ENCODE measurements at regions not wholly inside any gene's neighbourhood (a gene's known extent, or its start where the extent isn't known, plus 50 kb on each side); places are given as distances from the start of the nearest gene placed in this dataset.
"Not testable (repeated sequence)": the region's sequence is repeated elsewhere in the genome, so short reads cannot be mapped to it uniquely, and the experiment has no call there.

DNA sequence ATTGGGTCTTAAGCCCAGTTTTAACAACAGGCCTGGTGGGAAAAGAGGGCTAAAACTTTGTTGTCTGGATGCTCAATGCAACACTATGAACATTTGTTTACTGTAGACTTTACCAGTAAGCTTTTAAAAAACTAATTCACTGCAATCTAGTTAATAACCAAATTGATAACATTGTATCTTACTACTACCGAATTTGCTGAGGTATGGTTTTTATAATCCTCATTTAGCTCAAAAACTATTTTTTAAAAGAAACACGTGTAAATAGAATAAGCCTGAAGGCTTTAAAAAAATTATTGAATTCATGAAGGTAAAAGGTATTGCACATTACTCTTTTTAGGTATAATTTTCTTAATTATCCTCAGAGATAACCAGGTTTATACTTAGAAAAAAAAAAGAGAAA is 500.6 kb downstream of the RWDD3 start:
- Mint-ChIP-seq H3K4me3 (no peak overlapping the region), H3K27me3 (no peaks in the 10 kb centered on the region), H3K27ac (ENCODE audit: low read depth) (no peak overlapping the region), H3K4me1 (no peaks in the 10 kb centered on the region), H3K36me3 (ENCODE audit: insufficient read depth) (no peaks in the 10 kb centered on the region), H3K9me3 (peaks cover 24% of the 10 kb centered on the region)
- DNase-seq (ENCODE audit: low spot score in 2 of 2) (no peak), ATAC-seq (replicated peaks; ENCODE audit: extremely low read depth, poor library complexity, severe bottlenecking) (no peak)

GRCh38 chr1:95742591-95743089 is 508.6 kb downstream of the RWDD3 start:
- no peaks in the 10 kb centered on the region for H3K27me3 Mint-ChIP-seq
- no peaks in the 10 kb centered on the region for H3K4me1 Mint-ChIP-seq
- H3K4me3 Mint-ChIP-seq: no peak overlapping the region
- DNase-seq (ENCODE audit: low spot score in 2 of 2) (no peak), ATAC-seq (replicated peaks; ENCODE audit: extremely low read depth, poor library complexity, severe bottlenecking) (no peak)
- H3K36me3 Mint-ChIP-seq (ENCODE audit: insufficient read depth): peaks cover 1% of the 10 kb centered on the region
- no peaks in the 10 kb centered on the region for H3K9me3 Mint-ChIP-seq
- H3K27ac Mint-ChIP-seq (ENCODE audit: low read depth): no peak overlapping the region

DNA sequence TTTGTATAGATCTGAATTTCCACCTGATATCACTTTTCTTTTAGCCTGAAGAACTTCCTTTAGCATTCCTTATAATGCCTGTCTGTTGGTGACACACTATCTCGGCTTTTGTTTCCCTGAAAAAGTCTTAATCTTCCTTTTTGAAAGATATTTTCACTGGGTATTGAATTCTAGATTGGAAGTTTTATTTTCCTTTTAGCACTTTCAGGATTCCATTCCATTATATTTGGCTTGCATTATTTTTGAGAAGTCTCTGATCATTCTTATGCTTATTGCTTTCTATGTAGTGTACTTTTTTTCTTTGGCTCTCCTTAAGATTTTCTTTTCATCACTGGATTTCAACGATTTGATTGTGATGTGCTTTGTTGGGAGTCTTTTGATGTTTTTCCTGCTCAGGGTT is 510.7 kb downstream of the RWDD3 start:
- DNase-seq (ENCODE audit: low spot score in 2 of 2) (no peak), ATAC-seq (replicated peaks; ENCODE audit: extremely low read depth, poor library complexity, severe bottlenecking) (no peak)
- Mint-ChIP-seq H3K27me3 (no peaks in the 10 kb centered on the region), H3K27ac (ENCODE audit: low read depth) (no peak overlapping the region), H3K4me1 (no peaks in the 10 kb centered on the region), H3K36me3 (ENCODE audit: insufficient read depth) (peaks cover 1% of the 10 kb centered on the region), H3K4me3 (no peak overlapping the region), H3K9me3 (no peaks in the 10 kb centered on the region)

DNA sequence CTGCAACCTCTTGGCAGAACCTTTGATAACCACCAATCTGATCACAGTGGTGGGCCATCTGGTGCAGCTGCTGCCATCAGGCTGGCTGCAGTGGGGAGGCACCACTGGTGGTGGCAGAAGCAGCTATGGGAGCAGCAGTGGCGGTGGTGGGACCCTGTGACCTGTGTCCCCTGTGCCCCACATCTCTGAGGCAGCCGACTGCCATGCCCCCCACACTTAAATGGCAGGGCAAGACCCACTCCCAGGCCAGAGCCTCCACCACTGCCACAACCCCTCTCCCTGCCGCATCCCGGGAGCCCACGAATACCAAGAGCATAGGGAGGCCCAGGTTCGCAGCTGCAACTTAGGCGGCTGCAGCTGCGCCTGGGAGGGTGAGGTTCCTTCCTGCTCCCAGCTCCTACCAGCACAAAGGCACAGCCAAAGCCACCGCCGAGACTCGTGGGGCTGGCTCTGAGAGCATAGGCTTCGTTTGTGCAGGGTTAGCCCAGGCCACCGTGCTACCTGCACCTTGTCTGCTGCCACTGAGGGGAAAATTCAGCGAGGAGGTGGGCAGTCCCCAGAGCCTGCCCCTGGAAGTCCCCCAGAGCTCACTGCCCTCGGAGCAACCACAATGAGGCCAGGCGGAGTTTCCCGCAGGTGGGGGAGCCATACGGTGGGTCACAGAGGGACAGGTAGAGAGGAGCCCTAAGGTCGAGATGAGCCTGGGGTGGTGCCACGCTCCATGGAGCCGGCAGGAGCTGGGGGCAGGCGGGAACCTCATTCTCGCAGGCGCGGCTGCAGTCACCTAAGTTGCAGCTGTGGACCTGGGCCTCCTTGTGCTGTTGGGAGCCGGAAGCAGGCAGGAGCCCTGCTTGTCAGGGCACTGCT is 518.7 kb downstream of the RWDD3 start:
- Mint-ChIP-seq H3K36me3 (ENCODE audit: insufficient read depth) (no peaks in the 10 kb centered on the region), H3K4me1 (no peaks in the 10 kb centered on the region), H3K27ac (ENCODE audit: low read depth) (no peak overlapping the region), H3K27me3 (no peaks in the 10 kb centered on the region), H3K9me3 (peaks cover 25% of the 10 kb centered on the region), H3K4me3 (no peak overlapping the region)
- ATAC-seq (replicated peaks; ENCODE audit: extremely low read depth, poor library complexity, severe bottlenecking): no peak
- DNase-seq (ENCODE audit: low spot score in 2 of 2): no peak

DNA sequence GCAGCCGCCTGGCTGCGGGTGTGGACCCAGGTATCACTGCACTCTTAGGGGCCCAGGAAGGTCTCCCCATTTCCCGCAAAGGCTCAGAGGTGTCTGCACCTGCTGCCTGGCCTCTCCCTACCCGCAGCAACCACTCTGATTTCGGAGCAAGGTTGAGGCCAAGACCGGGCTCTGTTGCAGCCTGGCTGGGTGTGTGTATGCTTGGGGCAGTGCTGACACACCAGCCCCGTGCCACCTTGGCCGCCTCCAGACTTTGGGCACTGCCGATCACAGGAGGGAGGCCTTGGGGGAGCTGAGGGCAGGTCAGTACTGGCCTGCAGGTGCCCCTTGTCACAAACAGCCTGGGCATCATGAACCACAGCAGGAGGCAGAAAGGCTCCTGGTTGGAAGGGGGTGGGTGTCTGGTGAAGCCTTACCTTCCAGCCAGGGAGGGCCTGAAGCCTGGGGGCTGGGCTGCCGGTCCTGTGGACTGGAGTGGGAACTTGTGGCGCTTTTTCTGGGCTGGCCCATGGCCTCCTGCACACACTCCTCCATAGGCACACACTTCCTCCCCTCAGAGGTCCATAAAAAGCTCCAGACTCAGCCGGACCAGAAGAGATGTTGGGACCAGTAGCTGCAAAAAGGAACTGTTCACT is 519.5 kb downstream of the RWDD3 start:
- Mint-ChIP-seq H3K9me3 (peaks cover 25% of the 10 kb centered on the region), H3K4me1 (no peaks in the 10 kb centered on the region), H3K27ac (ENCODE audit: low read depth) (no peak overlapping the region), H3K27me3 (no peaks in the 10 kb centered on the region), H3K4me3 (no peak overlapping the region), H3K36me3 (ENCODE audit: insufficient read depth) (no peaks in the 10 kb centered on the region)
- ATAC-seq (replicated peaks; ENCODE audit: extremely low read depth, poor library complexity, severe bottlenecking) (no peak), DNase-seq (ENCODE audit: low spot score in 2 of 2) (no peak)

GRCh38 chr1:95754412-95754811 is 520.4 kb downstream of the RWDD3 start:
- no peak for ATAC-seq (replicated peaks; ENCODE audit: extremely low read depth, poor library complexity, severe bottlenecking)
- Mint-ChIP-seq H3K36me3 (ENCODE audit: insufficient read depth) (no peaks in the 10 kb centered on the region), H3K27me3 (no peaks in the 10 kb centered on the region), H3K4me3 (no peak overlapping the region), H3K4me1 (no peaks in the 10 kb centered on the region), H3K9me3 (peaks cover 27% of the 10 kb centered on the region), H3K27ac (ENCODE audit: low read depth) (no peak overlapping the region)
- DNase-seq (ENCODE audit: low spot score in 2 of 2): no peak

GRCh38 chr1:95766036-95766435 is 532.0 kb downstream of the RWDD3 start:
- peaks cover 20% of the 10 kb centered on the region for H3K9me3 Mint-ChIP-seq
- no peaks in the 10 kb centered on the region for H3K27me3 Mint-ChIP-seq
- no peak for DNase-seq (ENCODE audit: low spot score in 2 of 2)
- no peak for ATAC-seq (replicated peaks; ENCODE audit: extremely low read depth, poor library complexity, severe bottlenecking)
- H3K4me1 Mint-ChIP-seq: no peaks in the 10 kb centered on the region
- no peaks in the 10 kb centered on the region for H3K36me3 Mint-ChIP-seq (ENCODE audit: insufficient read depth)
- no peak overlapping the region for H3K27ac Mint-ChIP-seq (ENCODE audit: low read depth)
- no peak overlapping the region for H3K4me3 Mint-ChIP-seq

- Mint-ChIP-seq H3K4me1 (no peaks in the 10 kb centered on the region), H3K27ac (ENCODE audit: low read depth) (no peak overlapping the region), H3K9me3 (peaks cover 24% of the 10 kb centered on the region), H3K4me3 (no peak overlapping the region), H3K36me3 (ENCODE audit: insufficient read depth) (no peaks in the 10 kb centered on the region), H3K27me3 (no peaks in the 10 kb centered on the region)
- ATAC-seq (replicated peaks; ENCODE audit: extremely low read depth, poor library complexity, severe bottlenecking) (no peak), DNase-seq (ENCODE audit: low spot score in 2 of 2) (no peak)
Measured at GRCh38 chr1:95770581-95770980, 536.6 kb downstream of the RWDD3 start.

DNA sequence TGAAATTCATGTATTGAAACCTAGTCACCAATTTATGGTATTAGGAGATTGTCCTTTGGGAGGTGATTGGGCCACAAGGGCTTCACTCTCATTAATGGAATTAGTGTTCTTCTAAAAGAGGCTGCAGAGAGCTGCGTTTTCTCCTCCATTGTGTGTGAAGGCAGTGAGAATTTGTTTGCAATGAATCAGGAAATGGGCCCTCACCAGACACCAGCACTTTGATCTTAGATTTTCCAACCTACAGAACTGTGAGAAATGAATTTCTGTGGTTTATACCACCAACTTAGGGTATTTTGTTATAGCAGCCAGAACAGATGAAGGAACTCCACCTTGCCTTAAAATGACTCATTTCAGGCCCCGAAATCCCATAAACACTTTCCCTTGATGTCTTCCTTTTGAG is 544.2 kb downstream of the RWDD3 start:
- Mint-ChIP-seq H3K4me1 (no peaks in the 10 kb centered on the region), H3K27ac (ENCODE audit: low read depth) (no peak overlapping the region), H3K4me3 (no peak overlapping the region), H3K36me3 (ENCODE audit: insufficient read depth) (peaks cover 2% of the 10 kb centered on the region), H3K27me3 (no peaks in the 10 kb centered on the region), H3K9me3 (peaks cover 20% of the 10 kb centered on the region)
- ATAC-seq (replicated peaks; ENCODE audit: extremely low read depth, poor library complexity, severe bottlenecking) (no peak), DNase-seq (ENCODE audit: low spot score in 2 of 2) (no peak)

GRCh38 chr1:95780836-95781235 is 546.8 kb downstream of the RWDD3 start:
- Mint-ChIP-seq H3K4me3 (no peak overlapping the region), H3K27me3 (no peaks in the 10 kb centered on the region), H3K4me1 (no peaks in the 10 kb centered on the region), H3K36me3 (ENCODE audit: insufficient read depth) (peaks cover 2% of the 10 kb centered on the region), H3K27ac (ENCODE audit: low read depth) (no peak overlapping the region), H3K9me3 (peaks cover 25% of the 10 kb centered on the region)
- DNase-seq (ENCODE audit: low spot score in 2 of 2) (no peak), ATAC-seq (replicated peaks; ENCODE audit: extremely low read depth, poor library complexity, severe bottlenecking) (no peak)

- no peak for ATAC-seq (replicated peaks; ENCODE audit: extremely low read depth, poor library complexity, severe bottlenecking)
- no peak overlapping the region for H3K27ac Mint-ChIP-seq (ENCODE audit: low read depth)
- no peaks in the 10 kb centered on the region for H3K27me3 Mint-ChIP-seq
- H3K9me3 Mint-ChIP-seq: peaks cover 11% of the 10 kb centered on the region
- DNase-seq (ENCODE audit: low spot score in 2 of 2): no peak
- H3K4me1 Mint-ChIP-seq: no peaks in the 10 kb centered on the region
- H3K36me3 Mint-ChIP-seq (ENCODE audit: insufficient read depth): no peaks in the 10 kb centered on the region
- no peak overlapping the region for H3K4me3 Mint-ChIP-seq
Measured at GRCh38 chr1:95790136-95790535, 556.1 kb downstream of the RWDD3 start.

DNA sequence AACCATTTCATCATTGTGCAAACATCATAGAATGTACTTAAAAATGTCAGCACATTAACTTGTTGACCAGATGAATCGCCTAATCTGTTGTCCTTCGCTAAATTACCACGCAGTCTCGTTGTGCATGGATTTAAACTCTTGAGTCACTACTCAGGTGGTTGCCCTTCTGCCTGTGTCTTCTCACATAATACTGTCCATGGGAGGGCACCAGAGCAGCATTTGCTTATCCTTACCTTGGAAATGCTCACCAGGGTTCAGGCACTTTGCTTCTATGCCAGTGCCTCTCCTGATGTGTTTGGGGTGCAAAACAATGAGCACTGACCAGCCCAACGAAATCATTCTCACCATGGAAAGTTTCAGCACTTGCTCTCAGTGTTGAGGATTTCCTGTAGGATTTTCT is 559.9 kb downstream of the RWDD3 start:
- DNase-seq (ENCODE audit: low spot score in 2 of 2) (no peak), ATAC-seq (replicated peaks; ENCODE audit: extremely low read depth, poor library complexity, severe bottlenecking) (no peak)
- peaks cover 12% of the 10 kb centered on the region for H3K9me3 Mint-ChIP-seq
- no peaks in the 10 kb centered on the region for H3K4me1 Mint-ChIP-seq
- H3K27me3 Mint-ChIP-seq: no peaks in the 10 kb centered on the region
- no peaks in the 10 kb centered on the region for H3K36me3 Mint-ChIP-seq (ENCODE audit: insufficient read depth)
- H3K27ac Mint-ChIP-seq (ENCODE audit: low read depth): no peak overlapping the region
- no peak overlapping the region for H3K4me3 Mint-ChIP-seq

GRCh38 chr1:95797761-95798160 is 563.8 kb downstream of the RWDD3 start:
- H3K36me3 Mint-ChIP-seq (ENCODE audit: insufficient read depth); H3K27ac Mint-ChIP-seq (ENCODE audit: low read depth); H3K4me1 Mint-ChIP-seq; H3K27me3 Mint-ChIP-seq; DNase-seq (ENCODE audit: low spot score in 2 of 2); H3K4me3 Mint-ChIP-seq; ATAC-seq (replicated peaks; ENCODE audit: extremely low read depth, poor library complexity, severe bottlenecking): not testable (repeated sequence)
- peaks cover 20% of the 10 kb centered on the region for H3K9me3 Mint-ChIP-seq
